ENCODE measurements at regions not wholly inside any gene's neighbourhood (a gene's known extent, or its start where the extent isn't known, plus 50 kb on each side); places are given as distances from the start of the nearest gene placed in this dataset.
A peak's percentile ranks its signal among the peaks of the same experiment; 100 is the strongest.

DNA sequence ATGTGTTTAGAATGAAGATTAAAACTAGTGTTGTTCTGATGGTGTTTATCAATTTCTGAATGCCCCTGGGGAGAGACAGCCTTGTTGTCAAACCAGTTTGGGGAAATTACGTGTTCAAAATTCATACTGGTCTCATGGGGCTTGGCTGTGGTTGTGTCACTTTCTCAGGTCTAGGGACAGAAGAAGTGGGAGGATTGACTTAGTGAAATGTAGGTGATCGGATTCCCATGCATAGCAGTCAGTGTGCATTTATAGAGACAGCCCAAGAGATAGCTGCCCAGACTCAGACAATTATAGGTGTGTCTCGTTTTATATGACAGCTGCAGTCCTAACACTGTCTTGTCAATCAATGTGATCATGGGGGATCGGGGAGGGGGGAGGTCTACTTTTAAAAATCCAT is 94.4 kb upstream of the CLCN4 start:
- H3K9me3 ChIP-seq (replicated peaks; ENCODE audit: control insufficient read depth, insufficient read depth, low read length): no peaks in the 10 kb centered on the region; the same call in 2 of the 3 replicates
- no peak overlapping the region for H3K27ac ChIP-seq (ENCODE audit: control insufficient read depth, insufficient read depth)
- H3K79me2 ChIP-seq (ENCODE audit: control insufficient read depth, insufficient read depth, low read length): no peaks in the 10 kb centered on the region
- no peak overlapping the region for H2AFZ ChIP-seq (ENCODE audit: control insufficient read depth, low read depth, low read length)
- no TSS peak for BruUV-seq (replicated peaks)
- H3K9ac ChIP-seq (ENCODE audit: control insufficient read depth, insufficient read depth, low read length): no peak overlapping the region
- RAD21 ChIA-PET (ENCODE audit: unreplicated experiment): interaction anchor here (0.7 to 2.0 kb wide), 7 partner anchors 21 to 59 kb away, joined by 3 to 13 read pairs (median 5); no protein-coding TSS in a partner anchor
- ATAC-seq (peak; percentile 89), FAIRE-seq (no peak), DNase-seq (ENCODE audit: low read depth, low spot score) (peak; percentile 45)
- WGBS (ENCODE audit: insufficient coverage, insufficient replicate concordance, low lambda C conversion rate, missing lambda C conversion rate): 1% methylated on average over 4 of the region's 4 CpGs
- intact Hi-C loops (cut with micrococcal nuclease; ENCODE audit: unreplicated experiment): loop anchor here (1.0 to 10.0 kb wide), 3 partner anchors 21 to 66 kb away; no protein-coding TSS in a partner anchor
- SMC1A ChIA-PET (ENCODE audit: uncharacterized antibody, unreplicated experiment): interaction anchor here (0.6 to 2.6 kb wide), 10 partner anchors 9 to 65 kb away, joined by 3 to 11 read pairs (median 4); no protein-coding TSS in a partner anchor
- H3K27me3 ChIP-seq (replicated peaks in 1 of 2; ENCODE audit: control insufficient read depth in 2 of 2, insufficient read depth in 2 of 2, low read length in 1 of 2): no peaks in the 10 kb centered on the region
- in situ Hi-C loops (cut with MboI): no loop called here
- POLR2A ChIA-PET: interaction anchor here (1.0 to 1.7 kb wide), 2 partner anchors 21 to 34 kb away, joined by 3 to 6 read pairs; no protein-coding TSS in a partner anchor
- H3K36me3 ChIP-seq (ENCODE audit: control insufficient read depth in 2 of 2, insufficient read depth in 2 of 2, low read length in 1 of 2): no peaks in the 10 kb centered on the region
- CTCF ChIA-PET: interaction anchor here (1.0 to 1.5 kb wide), 7 partner anchors 9 to 65 kb away, joined by 3 to 6 read pairs (median 3); no protein-coding TSS in a partner anchor
- no peak overlapping the region for H3K4me2 ChIP-seq (ENCODE audit: control insufficient read depth, insufficient read depth)
- H3K4me3 ChIP-seq: no peak overlapping the region
- no peaks in the 10 kb centered on the region for H4K20me1 ChIP-seq (ENCODE audit: control insufficient read depth, insufficient read depth)
- peaks cover 5% of the 10 kb centered on the region; the same call in 1 of the 2 replicates for H3K4me1 ChIP-seq (ENCODE audit: control insufficient read depth, insufficient read depth, low read length)
- TF ChIP-seq SMARCA5 (IDR thresholded peaks at IDR 0.05) (no peak), NBN (IDR thresholded peaks at IDR 0.05) (peak; percentile 49; the same call in 1 of the 2 replicates), EED (IDR thresholded peaks at IDR 0.05; ENCODE audit: low read depth) (0 out of 2 replicates have a peak, but pooled peaks have one; percentile 35), IRF5 (IDR thresholded peaks at IDR 0.05; ENCODE audit: borderline replicate concordance) (no peak), NFIC (IDR thresholded peaks at IDR 0.05; ENCODE audit: low read depth, low read length) (peak; percentile 60; the same call in 1 of the 2 replicates), TCF12 (IDR thresholded peaks at IDR 0.05; ENCODE audit: low read depth, low read length) (0 out of 2 replicates have a peak, but pooled peaks have one; percentile 21), CHD1 (IDR thresholded peaks at IDR 0.05; ENCODE audit: low read depth, low read length) (no peak), YBX1 (IDR thresholded peaks at IDR 0.05) (peak; percentile 53; the same call in 1 of the 2 replicates), CUX1 (IDR thresholded peaks at IDR 0.05; ENCODE audit: insufficient replicate concordance, low read depth, low read length) (peak; percentile 89), MXI1 (IDR thresholded peaks at IDR 0.05; ENCODE audit: low read depth, low read length) (0 out of 2 replicates have a peak, but pooled peaks have one; percentile 14), RUNX3 (IDR thresholded peaks at IDR 0.05; ENCODE audit: low read length) (peak; percentile 74), BACH1 (IDR thresholded peaks at IDR 0.05; ENCODE audit: borderline replicate concordance) (no peak), POLR2A (IDR thresholded peaks at IDR 0.05; ENCODE audit: low read depth, low read length) (no peak), CHD4 (IDR thresholded peaks at IDR 0.05) (no peak), PAX5 (IDR thresholded peaks at IDR 0.05; ENCODE audit: borderline replicate concordance, low read depth, low read length) (0 out of 2 replicates have a peak, but pooled peaks have one; percentile 15), CREM (IDR thresholded peaks at IDR 0.05; ENCODE audit: low read depth) (0 out of 2 replicates have a peak, but pooled peaks have one; percentile 25)
- TF ChIP-seq, protein P1, sequence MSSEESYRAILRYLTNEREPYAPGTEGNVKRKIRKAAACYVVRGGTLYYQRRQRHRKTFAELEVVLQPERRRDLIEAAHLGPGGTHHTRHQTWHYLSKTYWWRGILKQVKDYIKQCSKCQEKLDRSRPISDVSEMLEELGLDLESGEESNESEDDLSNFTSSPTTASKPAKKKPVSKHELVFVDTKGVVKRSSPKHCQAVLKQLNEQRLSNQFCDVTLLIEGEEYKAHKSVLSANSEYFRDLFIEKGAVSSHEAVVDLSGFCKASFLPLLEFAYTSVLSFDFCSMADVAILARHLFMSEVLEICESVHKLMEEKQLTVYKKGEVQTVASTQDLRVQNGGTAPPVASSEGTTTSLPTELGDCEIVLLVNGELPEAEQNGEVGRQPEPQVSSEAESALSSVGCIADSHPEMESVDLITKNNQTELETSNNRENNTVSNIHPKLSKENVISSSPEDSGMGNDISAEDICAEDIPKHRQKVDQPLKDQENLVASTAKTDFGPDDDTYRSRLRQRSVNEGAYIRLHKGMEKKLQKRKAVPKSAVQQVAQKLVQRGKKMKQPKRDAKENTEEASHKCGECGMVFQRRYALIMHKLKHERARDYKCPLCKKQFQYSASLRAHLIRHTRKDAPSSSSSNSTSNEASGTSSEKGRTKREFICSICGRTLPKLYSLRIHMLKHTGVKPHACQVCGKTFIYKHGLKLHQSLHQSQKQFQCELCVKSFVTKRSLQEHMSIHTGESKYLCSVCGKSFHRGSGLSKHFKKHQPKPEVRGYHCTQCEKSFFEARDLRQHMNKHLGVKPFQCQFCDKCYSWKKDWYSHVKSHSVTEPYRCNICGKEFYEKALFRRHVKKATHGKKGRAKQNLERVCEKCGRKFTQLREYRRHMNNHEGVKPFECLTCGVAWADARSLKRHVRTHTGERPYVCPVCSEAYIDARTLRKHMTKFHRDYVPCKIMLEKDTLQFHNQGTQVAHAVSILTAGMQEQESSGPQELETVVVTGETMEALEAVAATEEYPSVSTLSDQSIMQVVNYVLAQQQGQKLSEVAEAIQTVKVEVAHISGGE (CRISPR knock-in tag; IDR thresholded peaks at IDR 0.05): no peak

Data from GM12878 (cell line).